TTC549 (cell line): ENCODE measurements at regions not wholly inside any gene's neighbourhood (a gene's known extent, or its start where the extent isn't known, plus 50 kb on each side); places are given as distances from the start of the nearest gene placed in this dataset.
"Not testable (repeated sequence)": the region's sequence is repeated elsewhere in the genome, so short reads cannot be mapped to it uniquely, and the experiment has no call there.

ENCODE experiments used
- FAIRE-seq: peaks from 2 replicates; lab custom pipeline; 2012; peaks lifted over from hg19 to GRCh38; lab: Jason Lieb, UNC

GRCh38 chr1:219726480-219727272 is 113.8 kb upstream of the ZC3H11B start:
- FAIRE-seq: no peak

- FAIRE-seq: no peak
Observed at GRCh38 chr1:219724440-219724839, 111.5 kb upstream of the ZC3H11B start.

- no peak for FAIRE-seq
Observed at GRCh38 chr1:219717536-219717935, 104.6 kb upstream of the ZC3H11B start.

- no peak for FAIRE-seq
Observed at GRCh38 chr1:219716611-219717114, 103.8 kb upstream of the ZC3H11B start.

GRCh38 chr1:219713981-219714381 is 101.1 kb upstream of the ZC3H11B start:
- FAIRE-seq: no peak

- FAIRE-seq: no peak
Observed at GRCh38 chr1:219712506-219712905, 99.6 kb upstream of the ZC3H11B start.

GRCh38 chr1:219710529-219711194 is 97.8 kb upstream of the ZC3H11B start:
- FAIRE-seq: no peak

- no peak for FAIRE-seq
Observed at GRCh38 chr1:219708919-219709543, 96.1 kb upstream of the ZC3H11B start.

- FAIRE-seq: not testable (repeated sequence)
Observed at GRCh38 chr1:219707885-219708284, 95.0 kb upstream of the ZC3H11B start.

- FAIRE-seq: not testable (repeated sequence)
Observed at GRCh38 chr1:219704331-219704730, 91.4 kb upstream of the ZC3H11B start.

GRCh38 chr1:219703368-219703639 is 90.4 kb upstream of the ZC3H11B start:
- no peak for FAIRE-seq

GRCh38 chr1:219701476-219701875 is 88.6 kb upstream of the ZC3H11B start:
- FAIRE-seq: no peak

GRCh38 chr1:219699870-219700269 is 87.0 kb upstream of the ZC3H11B start:
- FAIRE-seq: no peak

- no peak for FAIRE-seq
Observed at GRCh38 chr1:219697682-219698081, 84.8 kb upstream of the ZC3H11B start.

GRCh38 chr1:219692981-219693380 is 80.1 kb upstream of the ZC3H11B start:
- FAIRE-seq: no peak

- no peak for FAIRE-seq
Observed at GRCh38 chr1:219689774-219690173, 76.9 kb upstream of the ZC3H11B start.

GRCh38 chr1:219687779-219688178 is 74.9 kb upstream of the ZC3H11B start:
- FAIRE-seq: no peak

GRCh38 chr1:219686171-219686570 is 73.3 kb upstream of the ZC3H11B start:
- no peak for FAIRE-seq

GRCh38 chr1:219682788-219683187 is 69.9 kb upstream of the ZC3H11B start:
- FAIRE-seq: no peak

- no peak for FAIRE-seq
Observed at GRCh38 chr1:219681876-219682275, 69.0 kb upstream of the ZC3H11B start.

GRCh38 chr1:219676012-219676765 is 63.3 kb upstream of the ZC3H11B start:
- FAIRE-seq: no peak

GRCh38 chr1:219670426-219671149 is 57.7 kb upstream of the ZC3H11B start:
- FAIRE-seq: no peak
